Smooth muscle cell (in vitro differentiated cells): ENCODE measurements at regions not wholly inside any gene's neighbourhood (a gene's known extent, or its start where the extent isn't known, plus 50 kb on each side); places are given as distances from the start of the nearest gene placed in this dataset.
A peak's percentile ranks its signal among the peaks of the same experiment; 100 is the strongest.

Source experiments
- DNase-seq: peaks from one replicate; lab custom pipeline; 2025; ENCODE audit not compliant: unreplicated experiment; lab: John Stamatoyannopoulos, UW
- H2AFZ ChIP-seq: fragments of 200-600 bp; sonication (generic); 2 replicates; pipeline ENCODE4 v1.6.0; 2016; ENCODE audit warnings: antibody characterized with exemption, low read depth, mild to moderate bottlenecking
- H3F3A ChIP-seq: fragments of 200-600 bp; sonication (generic); 2 replicates; pipeline ENCODE4 v1.6.0; 2017; ENCODE audit warnings: antibody characterized with exemption, low read depth
- H3K27ac ChIP-seq: fragments of 200-600 bp; sonication (generic); 2 replicates; pipeline ENCODE4 v1.5.1; 2016; ENCODE audit warnings: low read depth, mild to moderate bottlenecking
- H3K27me3 ChIP-seq: fragments of 200-600 bp; sonication (generic); 2 replicates; pipeline ENCODE4 v1.6.1; 2016; ENCODE audit warnings: low read depth, mild to moderate bottlenecking
- H3K36me3 ChIP-seq: fragments of 200-600 bp; sonication (generic); 2 replicates; pipeline ENCODE4 v1.5.1; 2016; ENCODE audit warnings: low read depth
- H3K4me1 ChIP-seq: fragments of 200-600 bp; sonication (generic); 2 replicates; pipeline ENCODE4 v1.5.1; 2016; ENCODE audit warnings: low read depth
- H3K4me2 ChIP-seq: fragments of 200-600 bp; sonication (generic); 2 replicates; pipeline ENCODE4 v1.6.0; 2016; ENCODE audit warnings: mild to moderate bottlenecking
- H3K4me3 ChIP-seq: fragments of 200-600 bp; sonication (generic); 2 replicates; pipeline ENCODE4 v1.5.1; 2016; ENCODE audit warnings: mild to moderate bottlenecking
- H3K79me2 ChIP-seq: fragments of 200-600 bp; sonication (generic); 2 replicates; pipeline ENCODE4 v1.6.0; 2016; ENCODE audit warnings: low read depth, mild to moderate bottlenecking
- H3K9ac ChIP-seq: fragments of 200-600 bp; sonication (generic); 2 replicates; pipeline ENCODE4 v1.6.0; 2016; ENCODE audit warnings: low read depth
- H3K9me3 ChIP-seq: fragments of 200-600 bp; sonication (generic); replicated peaks from 2 replicates; pipeline ENCODE4 v1.5.1; 2016; ENCODE audit warnings: low read depth
- H4K20me1 ChIP-seq: fragments of 200-600 bp; sonication (generic); 2 replicates; pipeline ENCODE4 v1.6.0; 2016; ENCODE audit warnings: low read depth
- CTCF ChIP-seq: fragments of 200-600 bp; sonication (generic); IDR thresholded peaks from 2 replicates; pipeline ENCODE4 v1.5.1; 2017; ENCODE audit warnings: borderline replicate concordance, mild to moderate bottlenecking, antibody characterized with exemption; ENCODE audit not compliant: insufficient read depth, poor library complexity, severe bottlenecking
- WGBS: methylation state at CpG from one replicate; pipeline ENCODE4 v1.1.7; 2016; ENCODE audit warnings: low lambda C conversion rate; 5-methylcytosine and 5-hydroxymethylcytosine counted together

GRCh38 chr2:144944546-144945220 lies 424.8 kb upstream of the ZEB2 start:
- H3F3A ChIP-seq = peaks cover 5% of the 10 kb centered on the region
- peak overlapping the region; percentile 53 for H3K27ac ChIP-seq

GRCh38 chr2:144943986-144944385 lies 424.1 kb upstream of the ZEB2 start:
- H2AFZ ChIP-seq = peak overlapping the region; percentile 57
- 88% methylated on average over 2 of the region's 2 CpGs for WGBS
- H3F3A ChIP-seq = peaks cover 5% of the 10 kb centered on the region
- H3K4me2 ChIP-seq = peak overlapping the region; percentile 56
- no peak overlapping the region for H3K9ac ChIP-seq
- H3K36me3 ChIP-seq = no peaks in the 10 kb centered on the region
- no peaks in the 10 kb centered on the region for H3K9me3 ChIP-seq
- H3K27ac ChIP-seq = peak overlapping the region; percentile 53
- H3K27me3 ChIP-seq = no peaks in the 10 kb centered on the region
- no peak for DNase-seq
- H4K20me1 ChIP-seq = no peaks in the 10 kb centered on the region
- TF ChIP-seq CTCF = no peak
- peaks cover 10% of the 10 kb centered on the region for H3K4me1 ChIP-seq
- H3K4me3 ChIP-seq = no peak overlapping the region
- no peaks in the 10 kb centered on the region for H3K79me2 ChIP-seq

More at GRCh38 chr2:144944546-144945220, 424.8 kb upstream of the ZEB2 start:
- 84% methylated on average over 5 of the region's 5 CpGs for WGBS
- H3K79me2 ChIP-seq = no peaks in the 10 kb centered on the region
- H3K27me3 ChIP-seq = no peaks in the 10 kb centered on the region
- H3K9ac ChIP-seq = no peak overlapping the region
- H2AFZ ChIP-seq = no peak overlapping the region
- H3K4me1 ChIP-seq = peaks cover 10% of the 10 kb centered on the region
- no peaks in the 10 kb centered on the region for H3K36me3 ChIP-seq
- TF ChIP-seq CTCF = no peak
- H4K20me1 ChIP-seq = no peaks in the 10 kb centered on the region
- no peaks in the 10 kb centered on the region for H3K9me3 ChIP-seq
- DNase-seq = no peak
- no peak overlapping the region for H3K4me2 ChIP-seq
- H3K4me3 ChIP-seq = no peak overlapping the region

DNA sequence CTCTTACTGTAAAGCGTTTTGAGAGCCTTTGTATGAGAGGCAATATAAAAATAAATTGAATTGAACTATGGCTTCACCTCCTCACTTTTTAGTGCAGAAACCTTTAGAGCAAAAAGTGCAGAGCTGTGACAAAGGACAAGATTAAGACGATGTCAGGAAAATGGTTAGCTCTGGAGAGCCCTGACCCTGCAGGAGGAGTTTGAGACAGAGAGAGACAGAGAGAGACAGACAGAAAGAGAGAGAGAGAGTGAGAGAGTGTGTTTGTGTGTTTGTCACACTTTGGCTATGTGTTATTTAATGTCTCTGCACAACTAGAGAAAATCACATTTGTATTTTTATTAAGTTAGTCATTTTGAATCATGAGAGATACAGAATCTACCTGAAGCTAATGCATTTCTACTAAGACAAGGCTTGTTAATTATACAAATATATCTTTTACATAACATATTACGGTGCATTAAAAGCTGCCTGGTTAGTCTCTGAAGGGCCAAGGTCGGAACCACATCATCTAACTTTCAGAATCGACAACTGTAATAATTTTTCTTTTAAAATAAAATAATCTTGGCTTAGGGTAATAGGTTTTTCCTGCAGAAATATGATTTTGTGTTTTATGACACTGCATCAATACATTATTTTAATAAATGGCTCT lies 423.5 kb upstream of the ZEB2 start:
- no peaks in the 10 kb centered on the region for H3K36me3 ChIP-seq
- no peak overlapping the region for H3K9ac ChIP-seq
- no peaks in the 10 kb centered on the region for H3K27me3 ChIP-seq
- WGBS = 87% methylated on average over 5 of the region's 5 CpGs
- no peaks in the 10 kb centered on the region for H4K20me1 ChIP-seq
- H3K9me3 ChIP-seq = no peaks in the 10 kb centered on the region
- H3K4me1 ChIP-seq = peaks cover 14% of the 10 kb centered on the region
- TF ChIP-seq CTCF = no peak
- H3K79me2 ChIP-seq = no peaks in the 10 kb centered on the region
- H3K27ac ChIP-seq = peak overlapping the region; percentile 41
- DNase-seq = no peak
- peak overlapping the region; percentile 56 for H3K4me2 ChIP-seq
- no peak overlapping the region for H3K4me3 ChIP-seq
- H2AFZ ChIP-seq = peak overlapping the region; percentile 76
- peaks cover 5% of the 10 kb centered on the region for H3F3A ChIP-seq
